ENCODE measurements at regions not wholly inside any gene's neighbourhood (a gene's known extent, or its start where the extent isn't known, plus 50 kb on each side); places are given as distances from the start of the nearest gene placed in this dataset.

- no peak for DNase-seq
These were observed 139.7 kb upstream of the CCND2 start for GRCh38 chr12:4133636-4134447.

- DNase-seq, result no peak
These were observed 140.5 kb upstream of the CCND2 start for GRCh38 chr12:4133029-4133428.

GRCh38 chr12:4121506-4122020, 152.0 kb upstream of the CCND2 start:
- no peak for DNase-seq

- no peak for DNase-seq
These were observed 153.1 kb upstream of the CCND2 start for GRCh38 chr12:4120316-4120917.

GRCh38 chr12:4119157-4119761, 154.3 kb upstream of the CCND2 start:
- no peak for DNase-seq

- no peak for DNase-seq
These were observed 154.9 kb upstream of the CCND2 start for GRCh38 chr12:4118601-4119156.

- DNase-seq, result peak; percentile 35
These were observed 155.5 kb upstream of the CCND2 start for GRCh38 chr12:4118017-4118510.

- DNase-seq, result no peak
These were observed 156.1 kb upstream of the CCND2 start for GRCh38 chr12:4117386-4118016.

GRCh38 chr12:4116251-4117111, 157.1 kb upstream of the CCND2 start:
- DNase-seq, result no peak

- DNase-seq, result no peak
These were observed 158.0 kb upstream of the CCND2 start for GRCh38 chr12:4115570-4115969.

GRCh38 chr12:4114986-4115385, 158.6 kb upstream of the CCND2 start:
- DNase-seq, result peak; percentile 33

GRCh38 chr12:4112734-4113325, 160.7 kb upstream of the CCND2 start:
- no peak for DNase-seq

- DNase-seq, result no peak
These were observed 161.3 kb upstream of the CCND2 start for GRCh38 chr12:4112290-4112689.

- no peak for DNase-seq
These were observed 162.6 kb upstream of the CCND2 start for GRCh38 chr12:4111010-4111409.

- DNase-seq, result no peak
These were observed 163.7 kb upstream of the CCND2 start for GRCh38 chr12:4109826-4110225.

- no peak for DNase-seq
These were observed 164.7 kb upstream of the CCND2 start for GRCh38 chr12:4108803-4109345.

- no peak for DNase-seq
These were observed 165.5 kb upstream of the CCND2 start for GRCh38 chr12:4107911-4108697.

- peak; percentile 71 for DNase-seq
These were observed 166.1 kb upstream of the CCND2 start for GRCh38 chr12:4107436-4107878.

GRCh38 chr12:4106621-4107020, 166.9 kb upstream of the CCND2 start:
- no peak for DNase-seq

- DNase-seq, result no peak
These were observed 168.8 kb upstream of the CCND2 start for GRCh38 chr12:4104722-4105244.
